MM.1S (cell line): ENCODE measurements at regions not wholly inside any gene's neighbourhood (a gene's known extent, or its start where the extent isn't known, plus 50 kb on each side); places are given as distances from the start of the nearest gene placed in this dataset.

Experiments
- EZH2 ChIP-seq: fragments of 300-600 bp; sonication (generic); optimal IDR thresholded peaks from 2 replicates; pipeline ENCODE3; 2017; ENCODE audit warnings: low read depth, mild to moderate bottlenecking, antibody characterized with exemption, low read length, mixed read lengths
- EZH2phosphoT487 ChIP-seq: fragments of 300-600 bp; sonication (generic); IDR thresholded peaks from 2 replicates; pipeline ENCODE4 v1.6.1; 2018; ENCODE audit warnings: antibody characterized with exemption, low read length
- TF ChIP-seq, protein P1 (sequence below): fragments of 300-600 bp; sonication (generic); IDR thresholded peaks from 2 replicates; pipeline ENCODE4 v1.5.1; 2016; ENCODE audit warnings: antibody characterized with exemption, low read length, mixed read lengths

DNA sequence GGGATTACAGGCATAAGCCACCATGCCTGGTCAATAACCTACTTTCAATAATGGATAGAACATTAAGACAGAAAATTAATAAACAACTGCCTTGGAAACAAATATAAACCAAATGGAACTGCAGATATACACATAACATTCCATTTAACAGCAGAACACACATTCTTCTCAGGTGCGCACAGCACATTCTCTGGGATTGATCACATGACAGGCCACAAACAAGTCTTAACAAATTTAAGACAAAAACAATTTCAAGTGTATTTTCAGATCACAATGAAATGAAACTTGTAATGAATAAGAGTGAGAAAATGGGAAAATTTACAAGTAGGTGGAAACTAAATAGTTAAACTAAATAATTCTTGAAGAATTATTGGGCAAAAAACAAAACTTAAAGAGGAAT, 167.9 kb downstream of the TBX18 start:
- TF ChIP-seq, protein P1, sequence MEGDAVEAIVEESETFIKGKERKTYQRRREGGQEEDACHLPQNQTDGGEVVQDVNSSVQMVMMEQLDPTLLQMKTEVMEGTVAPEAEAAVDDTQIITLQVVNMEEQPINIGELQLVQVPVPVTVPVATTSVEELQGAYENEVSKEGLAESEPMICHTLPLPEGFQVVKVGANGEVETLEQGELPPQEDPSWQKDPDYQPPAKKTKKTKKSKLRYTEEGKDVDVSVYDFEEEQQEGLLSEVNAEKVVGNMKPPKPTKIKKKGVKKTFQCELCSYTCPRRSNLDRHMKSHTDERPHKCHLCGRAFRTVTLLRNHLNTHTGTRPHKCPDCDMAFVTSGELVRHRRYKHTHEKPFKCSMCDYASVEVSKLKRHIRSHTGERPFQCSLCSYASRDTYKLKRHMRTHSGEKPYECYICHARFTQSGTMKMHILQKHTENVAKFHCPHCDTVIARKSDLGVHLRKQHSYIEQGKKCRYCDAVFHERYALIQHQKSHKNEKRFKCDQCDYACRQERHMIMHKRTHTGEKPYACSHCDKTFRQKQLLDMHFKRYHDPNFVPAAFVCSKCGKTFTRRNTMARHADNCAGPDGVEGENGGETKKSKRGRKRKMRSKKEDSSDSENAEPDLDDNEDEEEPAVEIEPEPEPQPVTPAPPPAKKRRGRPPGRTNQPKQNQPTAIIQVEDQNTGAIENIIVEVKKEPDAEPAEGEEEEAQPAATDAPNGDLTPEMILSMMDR, result no peak
- no peak for TF ChIP-seq EZH2
- no peak for TF ChIP-seq EZH2phosphoT487
